GM12878 (cell line): ENCODE measurements at regions not wholly inside any gene's neighbourhood (a gene's known extent, or its start where the extent isn't known, plus 50 kb on each side); places are given as distances from the start of the nearest gene placed in this dataset.

Source experiments
- ATAC-seq: fragments of 200-7000 bp; cut with Tn5 transposase; 3 replicates; pipeline ENCODE4 v1.9.1; 2020; ENCODE audit warnings: mild to moderate bottlenecking, moderate library complexity
- BruUV-seq: library from RNA; stranded (reverse); fragments of 400-500 nt; replicated peaks from 2 replicates; lab custom pipeline; 2021; lab: Mats Ljungman, UMichigan
- CTCF ChIA-PET: fragments of 300-600 bp; sonication (Branson Sonifier 250); formaldehyde crosslinking; extraction: SDS; loops from one replicate; lab custom pipeline; 2021; ENCODE audit warnings: inconsistent platforms; lab: Yijun Ruan, JAX
- POLR2A ChIA-PET: fragments of 350-600 bp; formaldehyde crosslinking; extraction: SDS; loops from one replicate; lab custom pipeline; 2021; ENCODE audit warnings: inconsistent platforms; lab: Charles Lee
- RAD21 ChIA-PET: fragments of 300-600 bp; sonication (Branson Sonifier 250); formaldehyde crosslinking; loops from one replicate; lab custom pipeline; 2023; ENCODE audit warnings: antibody characterized with exemption; ENCODE audit not compliant: unreplicated experiment; lab: Charles Lee
- SMC1A ChIA-PET: fragments of 300-600 bp; sonication (Branson Sonifier 250); formaldehyde crosslinking; loops from one replicate; lab custom pipeline; 2023; ENCODE audit not compliant: unreplicated experiment, uncharacterized antibody; lab: Charles Lee
- DNase-seq: peaks from one replicate; pipeline ENCODE4 v3.0.0-alpha.2; 2011; ENCODE audit warnings: low read depth, low spot score
- FAIRE-seq: peaks from 3 replicates; lab custom pipeline; 2011; peaks lifted over from hg19 to GRCh38; lab: Jason Lieb, UNC
- H2AFZ ChIP-seq: 2 replicates; pipeline ENCODE4 v1.6.0; 2011; ENCODE audit warnings: low read depth, low read length, control low read depth; ENCODE audit not compliant: control insufficient read depth
- H3K27ac ChIP-seq: 2 replicates; pipeline ENCODE4 v1.5.1; 2011; ENCODE audit warnings: control low read depth; ENCODE audit not compliant: control insufficient read depth, insufficient read depth
- H3K27me3 ChIP-seq, 2 experiments: replicated peaks in 1 of 2; 2 replicates each; pipeline versions ENCODE4 v1.6.0 to v1.6.1; 2011; ENCODE audit warnings: low read length in 1 of 2; ENCODE audit not compliant: control insufficient read depth in 2 of 2, insufficient read depth in 2 of 2
- H3K36me3 ChIP-seq, 2 experiments: 2 replicates each; pipeline ENCODE4 v1.5.1; 2011; ENCODE audit warnings: low read length in 1 of 2; ENCODE audit not compliant: control insufficient read depth in 2 of 2, insufficient read depth in 2 of 2
- H3K4me1 ChIP-seq: 2 replicates; pipeline ENCODE4 v1.6.1; 2011; ENCODE audit warnings: mild to moderate bottlenecking, low read length, moderate library complexity, mixed read lengths; ENCODE audit not compliant: control insufficient read depth, insufficient read depth
- H3K4me2 ChIP-seq: 2 replicates; pipeline ENCODE4 v1.6.0; 2011; ENCODE audit warnings: control low read depth; ENCODE audit not compliant: control insufficient read depth, insufficient read depth
- H3K4me3 ChIP-seq: fragments of 200-600 bp; sonication (generic); 2 replicates; pipeline ENCODE4 v1.5.1; 2016
- H3K79me2 ChIP-seq: 2 replicates; pipeline ENCODE4 v1.6.0; 2011; ENCODE audit warnings: low read length; ENCODE audit not compliant: control insufficient read depth, insufficient read depth
- H3K9ac ChIP-seq: 2 replicates; pipeline ENCODE4 v1.8.0; 2011; ENCODE audit warnings: low read length, control low read depth, mixed read lengths; ENCODE audit not compliant: control insufficient read depth, insufficient read depth
- H3K9me3 ChIP-seq: replicated peaks from 3 replicates; pipeline ENCODE4 v1.5.1; 2011; ENCODE audit warnings: mild to moderate bottlenecking, low read length; ENCODE audit not compliant: control insufficient read depth, insufficient read depth
- H4K20me1 ChIP-seq: 2 replicates; pipeline ENCODE4 v1.6.0; 2011; ENCODE audit not compliant: control insufficient read depth, insufficient read depth
- BMI1 ChIP-seq: fragments of 450-650 bp; IDR thresholded peaks from 2 replicates; pipeline ENCODE4 v1.6.1; 2016; ENCODE audit warnings: mild to moderate bottlenecking, moderate library complexity, borderline replicate concordance
- CREM ChIP-seq: IDR thresholded peaks from 2 replicates; pipeline ENCODE4 v1.6.1; 2014; ENCODE audit warnings: antibody characterized with exemption, low read depth
- IRF4 ChIP-seq: IDR thresholded peaks from 2 replicates; pipeline ENCODE4 v1.6.1; 2011; ENCODE audit warnings: low read depth, low read length
- MTA3 ChIP-seq: IDR thresholded peaks from 2 replicates; pipeline ENCODE4 v1.6.1; 2012; ENCODE audit warnings: low read length, inconsistent platforms, borderline replicate concordance
- NFYA ChIP-seq: IDR thresholded peaks from 2 replicates; pipeline ENCODE4 v1.6.1; 2011; ENCODE audit warnings: low read depth, mild to moderate bottlenecking, low read length, improper control_type of control experiment, borderline replicate concordance
- NRF1 ChIP-seq: conservative IDR thresholded peaks from 2 replicates; pipeline ENCODE4 v1.6.1; 2011; ENCODE audit warnings: mild to moderate bottlenecking, low read depth, low read length, improper control_type of control experiment
- PML ChIP-seq: IDR thresholded peaks from 2 replicates; pipeline ENCODE4 v1.6.1; 2012; ENCODE audit warnings: low read length, inconsistent platforms
- RAD51 ChIP-seq: fragments of 450-650 bp; IDR thresholded peaks from 2 replicates; pipeline ENCODE4 v1.6.1; 2016; ENCODE audit warnings: moderate library complexity, mild to moderate bottlenecking, inconsistent platforms
- SREBF2 ChIP-seq: IDR thresholded peaks from 2 replicates; pipeline ENCODE4 v1.6.1; 2012; ENCODE audit warnings: mild to moderate bottlenecking, low read length
- SRF ChIP-seq, 2 experiments: IDR thresholded peaks; 2 replicates each; pipeline ENCODE4 v1.6.1; 2011; ENCODE audit warnings: low read depth in 2 of 2, low read length in 2 of 2, mild to moderate bottlenecking in 1 of 2, moderate library complexity in 1 of 2
- ZBED1 ChIP-seq: IDR thresholded peaks from 2 replicates; pipeline ENCODE4 v1.6.1; 2016; ENCODE audit warnings: borderline replicate concordance
- ZNF24 ChIP-seq: fragments of 450-650 bp; IDR thresholded peaks from 2 replicates; pipeline ENCODE4 v1.6.1; 2017; ENCODE audit warnings: antibody characterized with exemption, mild to moderate bottlenecking
- WGBS: methylation state at CpG from one replicate; pipeline ENCODE4 v1.1.6; 2016; ENCODE audit warnings: low lambda C conversion rate; ENCODE audit not compliant: insufficient replicate concordance, insufficient coverage; ENCODE audit errors: missing lambda C conversion rate; 5-methylcytosine and 5-hydroxymethylcytosine counted together
- in situ Hi-C: fragments of 300-500 bp; cut with MboI; formaldehyde crosslinking; loops from 9 replicates; pipeline ENCODE4 v1.14.3; 2018; ENCODE audit warnings: mixed read lengths
- intact Hi-C: fragments of 100-400 bp; cut with micrococcal nuclease; formaldehyde crosslinking; loops from one replicate; pipeline ENCODE4 v1.14.2; 2022; ENCODE audit not compliant: unreplicated experiment
- TF ChIP-seq, protein P1 (sequence below): IDR thresholded peaks from 2 replicates; pipeline ENCODE4 v1.6.1; 2011; ENCODE audit warnings: borderline replicate concordance, low read depth, mild to moderate bottlenecking, moderate library complexity, mixed read lengths, low read length; ENCODE audit not compliant: insufficient read depth; ENCODE audit errors: extremely low read length
- TF ChIP-seq, protein P2 (sequence below): IDR thresholded peaks from 2 replicates; pipeline ENCODE4 v1.6.1; 2011; ENCODE audit warnings: low read depth, mild to moderate bottlenecking, low read length, moderate library complexity, borderline replicate concordance; ENCODE audit errors: extremely low read depth
- TF ChIP-seq, protein P3 (sequence below): fragments of 450-650 bp; IDR thresholded peaks from 2 replicates; pipeline ENCODE4 v1.6.1; 2016; ENCODE audit warnings: mild to moderate bottlenecking

DNA sequence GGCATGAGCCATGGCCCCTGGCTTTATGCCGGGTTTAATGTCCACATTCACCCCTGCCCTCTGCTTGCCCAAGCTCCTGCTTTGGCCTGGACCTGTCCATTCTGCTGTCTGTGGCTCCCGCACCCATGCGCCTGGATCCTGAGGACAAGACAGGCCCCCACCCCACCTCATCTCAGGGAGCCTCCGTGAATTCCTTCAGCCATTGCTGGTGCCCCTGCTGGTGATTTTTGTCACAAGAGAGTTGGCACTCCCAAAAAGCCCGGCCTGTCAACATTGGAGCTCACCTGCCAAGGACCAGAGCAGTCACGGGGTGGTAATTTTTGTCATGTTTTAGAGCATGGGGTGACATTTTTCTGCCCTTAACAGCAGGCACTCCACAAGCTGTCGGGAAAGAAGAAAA lies 127.5 kb upstream of the PLXNA4 start:
- in situ Hi-C loops, result no loop called here

More for the DNA sequence above, 127.5 kb upstream of the PLXNA4 start:
- WGBS, result 37% methylated on average over 7 of the region's 7 CpGs
- no peak overlapping the region for H2AFZ ChIP-seq
- H3K4me3 ChIP-seq, result no peak overlapping the region
- FAIRE-seq (no peak), ATAC-seq (no peak), DNase-seq (no peak)
- BruUV-seq, result no TSS peak
- no peak overlapping the region for H3K4me2 ChIP-seq
- no peak overlapping the region for H3K27ac ChIP-seq
- H3K27me3 ChIP-seq, result no peaks in the 10 kb centered on the region
- RAD21 ChIA-PET, result no interaction called here
- H3K4me1 ChIP-seq, result no peaks in the 10 kb centered on the region
- no peaks in the 10 kb centered on the region for H3K9me3 ChIP-seq
- SMC1A ChIA-PET, result no interaction called here
- no peaks in the 10 kb centered on the region for H3K36me3 ChIP-seq
- CTCF ChIA-PET, result no interaction called here
- H3K79me2 ChIP-seq, result no peaks in the 10 kb centered on the region
- POLR2A ChIA-PET, result no interaction called here
- no peak for TF ChIP-seq CREM
- no peak for TF ChIP-seq NRF1
- no peak for TF ChIP-seq SRF (IDR thresholded peaks at IDR 0.05; ENCODE audit: low read depth in 2 of 2, low read length in 2 of 2)
- TF ChIP-seq RAD51, result no peak
- TF ChIP-seq NFYA, result no peak
- TF ChIP-seq, protein P1, sequence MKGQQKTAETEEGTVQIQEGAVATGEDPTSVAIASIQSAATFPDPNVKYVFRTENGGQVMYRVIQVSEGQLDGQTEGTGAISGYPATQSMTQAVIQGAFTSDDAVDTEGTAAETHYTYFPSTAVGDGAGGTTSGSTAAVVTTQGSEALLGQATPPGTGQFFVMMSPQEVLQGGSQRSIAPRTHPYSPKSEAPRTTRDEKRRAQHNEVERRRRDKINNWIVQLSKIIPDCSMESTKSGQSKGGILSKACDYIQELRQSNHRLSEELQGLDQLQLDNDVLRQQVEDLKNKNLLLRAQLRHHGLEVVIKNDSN, result no peak
- no peak for TF ChIP-seq SREBF2
- TF ChIP-seq ZBED1, result no peak
- TF ChIP-seq PML, result no peak
- no peak for TF ChIP-seq MTA3
- TF ChIP-seq ZNF24, result no peak
- TF ChIP-seq, protein P2, sequence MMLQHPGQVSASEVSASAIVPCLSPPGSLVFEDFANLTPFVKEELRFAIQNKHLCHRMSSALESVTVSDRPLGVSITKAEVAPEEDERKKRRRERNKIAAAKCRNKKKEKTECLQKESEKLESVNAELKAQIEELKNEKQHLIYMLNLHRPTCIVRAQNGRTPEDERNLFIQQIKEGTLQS, result no peak
- no peak for TF ChIP-seq BMI1
- TF ChIP-seq, protein P3, sequence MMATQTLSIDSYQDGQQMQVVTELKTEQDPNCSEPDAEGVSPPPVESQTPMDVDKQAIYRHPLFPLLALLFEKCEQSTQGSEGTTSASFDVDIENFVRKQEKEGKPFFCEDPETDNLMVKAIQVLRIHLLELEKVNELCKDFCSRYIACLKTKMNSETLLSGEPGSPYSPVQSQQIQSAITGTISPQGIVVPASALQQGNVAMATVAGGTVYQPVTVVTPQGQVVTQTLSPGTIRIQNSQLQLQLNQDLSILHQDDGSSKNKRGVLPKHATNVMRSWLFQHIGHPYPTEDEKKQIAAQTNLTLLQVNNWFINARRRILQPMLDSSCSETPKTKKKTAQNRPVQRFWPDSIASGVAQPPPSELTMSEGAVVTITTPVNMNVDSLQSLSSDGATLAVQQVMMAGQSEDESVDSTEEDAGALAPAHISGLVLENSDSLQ, result no peak
- no peak for TF ChIP-seq IRF4
- intact Hi-C loops, result loop anchor here (10.0 kb wide), 1 partner anchor 421 kb away; no protein-coding TSS in a partner anchor
- H4K20me1 ChIP-seq, result no peaks in the 10 kb centered on the region
- H3K9ac ChIP-seq, result no peak overlapping the region
